GM23338 (cell line): ENCODE measurements at regions not wholly inside any gene's neighbourhood (a gene's known extent, or its start where the extent isn't known, plus 50 kb on each side); places are given as distances from the start of the nearest gene placed in this dataset.

Experiments used
- CREB1 ChIP-seq: fragments of 250-450 bp; sonication (Bioruptor Pico); IDR thresholded peaks from 2 replicates; pipeline ENCODE4 v1.5.0; 2020; ENCODE audit warnings: low read depth, mild to moderate bottlenecking, moderate library complexity
- CTCF ChIP-seq, 2 experiments: fragments of 200-600 bp in 1 of 2; sonication (generic) in 1 of 2; conservative IDR thresholded peaks; 2 replicates each; pipeline versions ENCODE4 v1.5.1 to v1.6.1; 2016 to 2017; ENCODE audit warnings: antibody characterized with exemption in 2 of 2, low read depth in 2 of 2, mild to moderate bottlenecking in 2 of 2, moderate library complexity in 1 of 2
- JUNB ChIP-seq: IDR thresholded peaks from one replicate; pipeline ENCODE4 v1.6.1; 2016; ENCODE audit warnings: antibody characterized with exemption; ENCODE audit not compliant: unreplicated experiment
- NANOG ChIP-seq: IDR thresholded peaks from 2 replicates; pipeline ENCODE4 v1.6.1; 2016; ENCODE audit warnings: antibody characterized with exemption, borderline replicate concordance
- STAT1 ChIP-seq: IDR thresholded peaks from one replicate; pipeline ENCODE4 v1.6.1; 2016; ENCODE audit warnings: antibody characterized with exemption; ENCODE audit not compliant: unreplicated experiment
- ZNF114 ChIP-seq: fragments of 250-450 bp; sonication (Bioruptor Pico); IDR thresholded peaks from 2 replicates; pipeline ENCODE4 v1.5.0; 2020; ENCODE audit warnings: mild to moderate bottlenecking, moderate library complexity
- ZNF331 ChIP-seq: fragments of 250-450 bp; sonication (Bioruptor Pico); IDR thresholded peaks from 2 replicates; pipeline ENCODE4 v1.5.0; 2020; ENCODE audit warnings: low read depth, mild to moderate bottlenecking, moderate library complexity
- ZNF462 ChIP-seq: fragments of 250-450 bp; sonication (Bioruptor Pico); IDR thresholded peaks from 2 replicates; pipeline ENCODE4 v1.5.0; 2020; ENCODE audit warnings: mild to moderate bottlenecking, moderate library complexity

- no peak for TF ChIP-seq CTCF (conservative IDR thresholded peaks at IDR 0.05; ENCODE audit: low read depth in 2 of 2)
- no peak for TF ChIP-seq CREB1
- no peak for TF ChIP-seq NANOG
- no peak for TF ChIP-seq STAT1
- TF ChIP-seq ZNF462 = no peak
- TF ChIP-seq ZNF114 (CRISPR knock-in tag) = no peak
- TF ChIP-seq JUNB = no peak
- no peak for TF ChIP-seq ZNF331 (CRISPR knock-in tag)
Observed at GRCh38 chr18:22687892-22688680, 245.0 kb upstream of the RBBP8 start (continued).
